Stimulated activated CD8-positive, alpha-beta memory T cell treated with anti-CD3 and anti-CD28 coated beads, Interleukin-4, amount 100 ng/mL, for 48 hours (primary cell): ENCODE measurements at regions not wholly inside any gene's neighbourhood (a gene's known extent, or its start where the extent isn't known, plus 50 kb on each side); places are given as distances from the start of the nearest gene placed in this dataset.

Experiments
- DNase-seq: peaks from one replicate; pipeline ENCODE4 v3.0.0-alpha.2; 2020

- DNase-seq, result no peak
Observed at GRCh38 chr5:8944005-8944404, 601.9 kb downstream of the SEMA5A start.

- no peak for DNase-seq
Observed at GRCh38 chr5:8945972-8946371, 599.9 kb downstream of the SEMA5A start.

- DNase-seq, result no peak
Observed at GRCh38 chr5:8949908-8950307, 596.0 kb downstream of the SEMA5A start.

GRCh38 chr5:8952147-8952546, 593.7 kb downstream of the SEMA5A start:
- no peak for DNase-seq

GRCh38 chr5:8953016-8953415, 592.9 kb downstream of the SEMA5A start:
- DNase-seq, result no peak

GRCh38 chr5:8953911-8954438, 591.9 kb downstream of the SEMA5A start:
- DNase-seq, result no peak

GRCh38 chr5:8954801-8955200, 591.1 kb downstream of the SEMA5A start:
- no peak for DNase-seq

- no peak for DNase-seq
Observed at GRCh38 chr5:8956659-8957058, 589.2 kb downstream of the SEMA5A start.

- no peak for DNase-seq
Observed at GRCh38 chr5:8958602-8959001, 587.3 kb downstream of the SEMA5A start.

GRCh38 chr5:8961219-8961618, 584.7 kb downstream of the SEMA5A start:
- no peak for DNase-seq

- no peak for DNase-seq
Observed at GRCh38 chr5:8961956-8962355, 583.9 kb downstream of the SEMA5A start.

GRCh38 chr5:8981016-8981415, 564.9 kb downstream of the SEMA5A start:
- no peak for DNase-seq

GRCh38 chr5:8981496-8981895, 564.4 kb downstream of the SEMA5A start:
- no peak for DNase-seq

GRCh38 chr5:8984386-8984785, 561.5 kb downstream of the SEMA5A start:
- no peak for DNase-seq
